GM12891 (cell line): ENCODE measurements at regions not wholly inside any gene's neighbourhood (a gene's known extent, or its start where the extent isn't known, plus 50 kb on each side); places are given as distances from the start of the nearest gene placed in this dataset.

ENCODE experiments used
- POLR2A ChIP-seq: IDR thresholded peaks from 2 replicates; pipeline ENCODE4 v1.6.1; 2011; ENCODE audit warnings: low read depth, low read length, control low read depth
- POU2F2 ChIP-seq: IDR thresholded peaks from 2 replicates; pipeline ENCODE4 v1.6.1; 2011; ENCODE audit warnings: low read depth, mild to moderate bottlenecking, control low read depth, low read length, moderate library complexity
- SPI1 ChIP-seq: IDR thresholded peaks from 2 replicates; pipeline ENCODE4 v1.6.1; 2011; ENCODE audit warnings: low read depth, low read length, control low read depth

DNA sequence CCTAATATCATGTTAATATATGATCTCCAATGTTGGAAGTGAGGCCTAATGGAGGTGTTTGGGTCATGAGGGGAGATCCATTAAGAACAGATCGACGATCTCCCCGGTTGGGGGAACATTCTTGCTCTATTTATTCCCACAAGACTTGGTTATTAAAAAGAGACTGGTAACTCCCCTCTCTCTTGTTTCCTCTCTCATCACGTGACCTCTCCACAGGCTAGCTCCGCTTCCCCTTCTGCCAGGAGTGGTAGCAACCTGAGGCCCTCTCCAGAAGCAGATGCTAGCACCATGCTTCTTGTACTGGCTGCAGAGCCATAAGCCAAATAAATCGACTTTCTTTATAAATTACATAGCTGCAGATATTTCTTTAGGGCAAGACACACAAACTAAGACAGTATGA lies 794.4 kb downstream of the MTRR start:
- no peak for TF ChIP-seq POLR2A
- no peak for TF ChIP-seq POU2F2
- no peak for TF ChIP-seq SPI1
